Fibroblast of lung (primary cell): ENCODE measurements at regions not wholly inside any gene's neighbourhood (a gene's known extent, or its start where the extent isn't known, plus 50 kb on each side); places are given as distances from the start of the nearest gene placed in this dataset.

Experiments
- CTCF ChIP-seq, 2 donors: IDR thresholded peaks in 1 of 2; conservative IDR thresholded peaks in 1 of 2; 1 replicate in 1 of 2; 2 replicates in 1 of 2; pipeline ENCODE4 v1.5.1; 2011 to 2012; ENCODE audit warnings: low read length in 2 of 2, control low read depth in 1 of 2, inconsistent platforms in 1 of 2, low read depth in 1 of 2, mild to moderate bottlenecking in 1 of 2
- EZH2 ChIP-seq: IDR thresholded peaks from 2 replicates; pipeline ENCODE4 v1.5.1; 2012; ENCODE audit warnings: low read length, control low read depth, mild to moderate bottlenecking; ENCODE audit errors: missing control alignments

GRCh38 chr6:2557181-2557720 lies 193.5 kb downstream of the MYLK4 start:
- TF ChIP-seq CTCF (conservative IDR thresholded peaks at IDR 0.05 in 1 of 2, IDR thresholded peaks at IDR 0.05 in 1 of 2; ENCODE audit: low read depth in 1 of 2, low read length in 2 of 2) = no peak
- no peak for TF ChIP-seq EZH2
